SK-N-SH (cell line): ENCODE measurements at regions not wholly inside any gene's neighbourhood (a gene's known extent, or its start where the extent isn't known, plus 50 kb on each side); places are given as distances from the start of the nearest gene placed in this dataset.
"Not testable (repeated sequence)": the region's sequence is repeated elsewhere in the genome, so short reads cannot be mapped to it uniquely, and the experiment has no call there.

ENCODE experiments used
- SIN3A ChIP-seq: IDR thresholded peaks from 2 replicates; pipeline ENCODE4 v1.6.1; 2012; ENCODE audit warnings: low read depth, mild to moderate bottlenecking, low read length, moderate library complexity, borderline replicate concordance
- TF ChIP-seq, protein P1 (sequence below): fragments of 200-600 bp; sonication (generic); IDR thresholded peaks from 2 replicates; pipeline ENCODE4 v1.6.1; 2017; ENCODE audit warnings: antibody characterized with exemption, mild to moderate bottlenecking, moderate library complexity

DNA sequence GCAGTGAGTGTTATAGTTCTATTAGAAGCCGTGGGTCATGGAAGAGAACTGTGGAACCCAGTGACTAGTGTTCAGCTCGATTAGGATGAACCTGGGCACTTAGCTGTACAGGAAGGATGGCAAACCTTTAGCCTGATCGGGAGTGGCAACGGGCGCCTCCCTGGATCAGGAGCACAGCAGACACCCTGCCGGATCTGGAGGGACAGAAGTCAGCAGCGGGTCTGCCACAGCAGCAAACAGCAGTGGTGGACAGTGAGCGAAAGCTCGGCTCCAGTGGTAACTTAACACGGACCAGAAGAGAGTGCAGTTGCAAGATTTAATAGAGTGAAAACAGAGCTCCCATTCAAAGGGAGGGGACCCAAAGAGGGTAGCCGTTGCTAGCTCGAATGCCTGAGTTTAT lies 697.6 kb upstream of the SLITRK1 start:
- TF ChIP-seq, protein P1, sequence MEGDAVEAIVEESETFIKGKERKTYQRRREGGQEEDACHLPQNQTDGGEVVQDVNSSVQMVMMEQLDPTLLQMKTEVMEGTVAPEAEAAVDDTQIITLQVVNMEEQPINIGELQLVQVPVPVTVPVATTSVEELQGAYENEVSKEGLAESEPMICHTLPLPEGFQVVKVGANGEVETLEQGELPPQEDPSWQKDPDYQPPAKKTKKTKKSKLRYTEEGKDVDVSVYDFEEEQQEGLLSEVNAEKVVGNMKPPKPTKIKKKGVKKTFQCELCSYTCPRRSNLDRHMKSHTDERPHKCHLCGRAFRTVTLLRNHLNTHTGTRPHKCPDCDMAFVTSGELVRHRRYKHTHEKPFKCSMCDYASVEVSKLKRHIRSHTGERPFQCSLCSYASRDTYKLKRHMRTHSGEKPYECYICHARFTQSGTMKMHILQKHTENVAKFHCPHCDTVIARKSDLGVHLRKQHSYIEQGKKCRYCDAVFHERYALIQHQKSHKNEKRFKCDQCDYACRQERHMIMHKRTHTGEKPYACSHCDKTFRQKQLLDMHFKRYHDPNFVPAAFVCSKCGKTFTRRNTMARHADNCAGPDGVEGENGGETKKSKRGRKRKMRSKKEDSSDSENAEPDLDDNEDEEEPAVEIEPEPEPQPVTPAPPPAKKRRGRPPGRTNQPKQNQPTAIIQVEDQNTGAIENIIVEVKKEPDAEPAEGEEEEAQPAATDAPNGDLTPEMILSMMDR: not testable (repeated sequence)
- not testable (repeated sequence) for TF ChIP-seq SIN3A
